K562 (cell line): ENCODE measurements at regions not wholly inside any gene's neighbourhood (a gene's known extent, or its start where the extent isn't known, plus 50 kb on each side); places are given as distances from the start of the nearest gene placed in this dataset.

Source experiments
- ATAC-seq: fragments of 200-7000 bp; cut with Tn5 transposase; 3 replicates; pipeline ENCODE4 v1.9.1; 2020; ENCODE audit warnings: moderate library complexity
- BruUV-seq: library from RNA; stranded (reverse); fragments of 400-500 nt; replicated peaks from 2 replicates; lab custom pipeline; 2021; lab: Mats Ljungman, UMichigan
- CTCF ChIA-PET: fragments of 300-600 bp; formaldehyde crosslinking; extraction: SDS; loops from one replicate; lab custom pipeline; 2021; ENCODE audit warnings: low intra/inter-chr PET ratio; lab: Yijun Ruan, JAX
- POLR2A ChIA-PET: fragments of 300-600, 350-650 bp; sonication (Branson Sonifier 250); formaldehyde crosslinking; extraction: SDS; loops from one replicate; lab custom pipeline; 2021; ENCODE audit warnings: antibody characterized with exemption, inconsistent platforms; lab: Yijun Ruan, JAX
- DNase-seq, 4 experiments: peaks; one replicate each; pipeline versions ENCODE4 v3.0.0 to v3.0.0-alpha.2; 2011 to 2018; ENCODE audit warnings: low spot score in 3 of 4, mixed read lengths in 3 of 4; ENCODE audit errors: extremely low read depth in 1 of 4
- FAIRE-seq: peaks from 2 replicates; lab custom pipeline; 2011; peaks lifted over from hg19 to GRCh38; lab: Jason Lieb, UNC
- H2AFZ ChIP-seq: 2 replicates; pipeline ENCODE4 v1.6.0; 2011; ENCODE audit warnings: low read depth, low read length, control low read depth, inconsistent platforms
- H3K27ac ChIP-seq: fragments of 200-600 bp; 3 replicates; pipeline ENCODE4 v1.8.0; 2011; ENCODE audit warnings: low read depth, mild to moderate bottlenecking, control low read depth, inconsistent platforms, low read length, moderate library complexity, mixed read lengths; ENCODE audit errors: extremely low read depth
- H3K27me3 ChIP-seq, 2 experiments: fragments of 300-600 bp in 1 of 2; 2 replicates in 1 of 2; 3 replicates in 1 of 2; pipeline versions ENCODE4 v1.6.0 to v1.8.0; 2011; ENCODE audit warnings: inconsistent platforms in 2 of 2, low read length in 2 of 2, mild to moderate bottlenecking in 1 of 2, mixed read lengths in 1 of 2, moderate library complexity in 1 of 2; ENCODE audit not compliant: control insufficient read depth in 2 of 2, insufficient read depth in 2 of 2
- H3K36me3 ChIP-seq: fragments of 300-600 bp; 3 replicates; pipeline ENCODE4 v1.8.0; 2011; ENCODE audit warnings: mild to moderate bottlenecking, low read length, inconsistent platforms; ENCODE audit not compliant: control insufficient read depth, insufficient read depth
- H3K4me1 ChIP-seq, 2 experiments: fragments of 200-600 bp in 1 of 2; replicated peaks in 1 of 2; 2 replicates in 1 of 2; 3 replicates in 1 of 2; pipeline versions ENCODE4 v1.5.1 to v1.8.0; 2011; ENCODE audit warnings: inconsistent platforms in 2 of 2, low read length in 2 of 2, mild to moderate bottlenecking in 1 of 2, mixed read lengths in 1 of 2, moderate library complexity in 1 of 2; ENCODE audit not compliant: control insufficient read depth in 2 of 2, insufficient read depth in 2 of 2
- H3K4me2 ChIP-seq: 2 replicates; pipeline ENCODE4 v1.6.1; 2011; ENCODE audit warnings: low read length, control low read depth, inconsistent platforms, mixed read lengths; ENCODE audit not compliant: insufficient read depth
- H3K4me3 ChIP-seq: fragments of 200-600 bp; sonication (generic), shearing (Covaris generic); 2 replicates; pipeline ENCODE4 v1.5.1; 2016; ENCODE audit warnings: control low read depth, inconsistent platforms
- H3K79me2 ChIP-seq: fragments of 200-600 bp; 3 replicates; pipeline ENCODE4 v1.8.0; 2011; ENCODE audit warnings: low read length, inconsistent platforms; ENCODE audit not compliant: control insufficient read depth, insufficient read depth
- H3K9ac ChIP-seq, 2 experiments: 2 replicates each; pipeline versions ENCODE4 v1.6.0 to v1.6.1; 2011; ENCODE audit warnings: low read depth in 2 of 2, low read length in 2 of 2, control low read depth in 1 of 2, inconsistent platforms in 1 of 2, mild to moderate bottlenecking in 1 of 2, mixed read lengths in 1 of 2; ENCODE audit not compliant: insufficient read depth in 1 of 2
- H3K9me1 ChIP-seq: one replicate; pipeline ENCODE4 v1.6.0; 2011; ENCODE audit warnings: inconsistent platforms, mild to moderate bottlenecking, low read length, moderate library complexity; ENCODE audit not compliant: control insufficient read depth, insufficient read depth
- H3K9me3 ChIP-seq: replicated peaks from 2 replicates; pipeline ENCODE4 v1.5.1; 2011; ENCODE audit warnings: low read depth, low read length, inconsistent platforms; ENCODE audit not compliant: control insufficient read depth, insufficient read depth
- H4K20me1 ChIP-seq: replicated peaks from 2 replicates; pipeline ENCODE4 v1.6.1; 2011; ENCODE audit warnings: low read length, inconsistent platforms, mixed read lengths; ENCODE audit not compliant: control insufficient read depth, insufficient read depth
- EGR1 ChIP-seq: fragments of 450-650 bp; conservative IDR thresholded peaks from 2 replicates; pipeline ENCODE4 v1.6.1; 2017; ENCODE audit warnings: mild to moderate bottlenecking
- ETV1 ChIP-seq: fragments of 450-650 bp; conservative IDR thresholded peaks from 2 replicates; pipeline ENCODE4 v1.6.1; 2016; ENCODE audit warnings: missing genetic modification characterization, control low read depth, low read depth, missing compliant biosample characterization
- HLTF ChIP-seq: fragments of 450-650 bp; IDR thresholded peaks from 2 replicates; pipeline ENCODE4 v1.6.1; 2016
- MEIS2 ChIP-seq: fragments of 450-650 bp; IDR thresholded peaks from 2 replicates; pipeline ENCODE4 v1.6.1; 2014; ENCODE audit warnings: mild to moderate bottlenecking; ENCODE audit not compliant: partially characterized antibody
- MYC ChIP-seq, 2 experiments: fragments of 250-450 bp in 1 of 2; sonication (Bioruptor Pico) in 1 of 2; IDR thresholded peaks; 2 replicates each; pipeline versions ENCODE4 v1.5.1 to v1.6.1; 2012 to 2021; ENCODE audit warnings: low read depth in 2 of 2, borderline replicate concordance in 1 of 2, improper control_type of control experiment in 1 of 2, low read length in 1 of 2, mild to moderate bottlenecking in 1 of 2, moderate library complexity in 1 of 2
- NFE2 ChIP-seq: IDR thresholded peaks from 2 replicates; pipeline ENCODE4 v1.6.1; 2014; ENCODE audit warnings: antibody characterized with exemption, low read depth
- NR2C2 ChIP-seq, 2 experiments: fragments of 200-800 bp in 1 of 2; sonication (Bioruptor generic) in 1 of 2; sonication (generic) in 1 of 2; formaldehyde crosslinking in 1 of 2; IDR thresholded peaks; 2 replicates each; pipeline versions ENCODE4 v1.6.1 to v1.8.0; 2016 to 2022; ENCODE audit warnings: mild to moderate bottlenecking in 1 of 2, missing compliant biosample characterization in 1 of 2, missing genetic modification characterization in 1 of 2, missing genetic modification reagents in 1 of 2
- OTX1 ChIP-seq: fragments of 450-650 bp; formaldehyde crosslinking; IDR thresholded peaks from 2 replicates; pipeline ENCODE4 v1.4.0; 2022; ENCODE audit warnings: mild to moderate bottlenecking
- PHF20 ChIP-seq: fragments of 450-650 bp; IDR thresholded peaks from 2 replicates; pipeline ENCODE4 v1.6.1; 2018; ENCODE audit not compliant: partially characterized antibody
- RBFOX2 ChIP-seq: fragments of 200-400 bp; formaldehyde crosslinking; IDR thresholded peaks from 2 replicates; pipeline ENCODE4 v1.6.1; 2017; ENCODE audit warnings: low read depth, mild to moderate bottlenecking, low read length, moderate library complexity
- SIRT6 ChIP-seq: IDR thresholded peaks from one replicate; pipeline ENCODE4 v1.6.1; 2012; ENCODE audit warnings: low read depth, mild to moderate bottlenecking, control low read depth, inconsistent platforms, low read length, moderate library complexity
- ZFX ChIP-seq: sonication (generic); formaldehyde crosslinking; IDR thresholded peaks from 2 replicates; pipeline ENCODE4 v1.8.0; 2022; ENCODE audit warnings: mild to moderate bottlenecking, missing genetic modification reagents, moderate library complexity
- ZNF175 ChIP-seq: fragments of 200-800 bp; sonication (Bioruptor generic); IDR thresholded peaks from 2 replicates; pipeline ENCODE4 v1.6.1; 2016; ENCODE audit warnings: low read depth, mild to moderate bottlenecking, missing genetic modification characterization, missing compliant biosample characterization
- ZNF197 ChIP-seq: fragments of 200-800 bp; sonication (Bioruptor generic); IDR thresholded peaks from 2 replicates; pipeline ENCODE4 v1.6.1; 2016; ENCODE audit warnings: low read depth, missing genetic modification characterization, missing compliant biosample characterization
- ZNF263 ChIP-seq: sonication (generic); formaldehyde crosslinking; IDR thresholded peaks from 2 replicates; pipeline ENCODE4 v1.8.0; 2022; ENCODE audit warnings: mild to moderate bottlenecking, missing genetic modification reagents, borderline replicate concordance
- WGBS: fragments of 100-300 bp; shearing (Covaris generic); methylation state at CpG from one replicate; pipeline ENCODE4 v1.1.6; 2016; ENCODE audit warnings: low coverage, mixed read lengths; ENCODE audit not compliant: insufficient coverage; ENCODE audit errors: missing lambda C conversion rate; 5-methylcytosine and 5-hydroxymethylcytosine counted together
- in situ Hi-C: fragments of 300-500 bp; cut with MboI; formaldehyde crosslinking; loops from 4 replicates; pipeline ENCODE4 v1.15.0; 2018; ENCODE audit warnings: inconsistent platforms, mixed read lengths
- intact Hi-C: fragments of 100-400 bp; cut with micrococcal nuclease; formaldehyde crosslinking; loops from 2 replicates; pipeline ENCODE4 v1.14.2; 2022
- TF ChIP-seq, protein P1 (sequence below): fragments of 450-650 bp; formaldehyde crosslinking; IDR thresholded peaks from 2 replicates; pipeline ENCODE4 v1.4.0; 2020; ENCODE audit warnings: mild to moderate bottlenecking, moderate library complexity
- TF ChIP-seq, protein P2 (sequence below): fragments of 450-650 bp; IDR thresholded peaks from 2 replicates; pipeline ENCODE4 v1.6.1; 2017; ENCODE audit warnings: antibody characterized with exemption, mild to moderate bottlenecking

DNA sequence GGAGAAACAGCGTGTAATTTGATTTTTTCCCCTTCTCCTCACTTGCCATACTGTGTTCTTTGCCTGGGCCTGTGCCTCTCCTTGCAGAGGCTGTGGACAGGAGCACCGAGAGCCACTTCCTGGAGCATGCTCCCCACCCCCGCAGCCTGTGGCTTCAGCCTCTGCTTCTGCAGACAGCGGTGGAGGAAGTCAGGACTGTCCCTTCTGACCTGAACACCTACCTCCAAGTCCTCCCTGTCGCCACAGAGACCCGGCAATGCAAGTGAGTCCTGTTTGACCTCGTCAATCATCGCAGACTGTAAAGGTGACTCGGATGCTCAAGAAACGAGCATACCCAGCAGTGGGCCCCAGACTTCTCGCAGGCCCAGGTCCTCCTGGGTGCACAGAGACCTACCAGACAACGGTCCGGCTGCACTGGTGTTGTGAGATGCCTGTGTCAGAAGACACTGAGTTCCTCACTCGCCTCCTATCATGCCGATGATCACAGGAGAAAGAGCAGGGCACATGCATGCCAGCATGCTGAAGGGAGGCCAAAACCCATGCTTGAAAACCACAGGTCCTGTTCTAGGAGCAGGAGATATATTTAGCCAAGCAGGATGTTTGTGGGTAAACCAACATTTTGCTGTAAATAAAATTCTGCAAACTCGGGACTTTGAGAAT lies 198.8 kb downstream of the AUH start:
- Histone ChIP-seq H3K79me2 (no peaks in the 10 kb centered on the region), H2AFZ (peak overlapping the region; percentile 90), H3K4me3 (no peak overlapping the region), H3K27me3 (no peaks in the 10 kb centered on the region), H4K20me1 (no peaks in the 10 kb centered on the region), H3K9me1 (no peaks in the 10 kb centered on the region), H3K36me3 (no peaks in the 10 kb centered on the region), H3K27ac (peak overlapping the region; percentile 30; the same call in 2 of the 3 replicates), H3K9me3 (no peaks in the 10 kb centered on the region), H3K4me1 (peaks cover 33 to 38% of the 10 kb centered on the region in 2 experiments), H3K4me2 (peak overlapping the region; percentile 34), H3K9ac (peak overlapping the region in 1 of 2 experiments; percentile 77; a peak in 2 of 4 replicates)
- no TSS peak for BruUV-seq
- ChIA-PET POLR2A (no interaction called here), CTCF (no interaction called here)
- FAIRE-seq (peak; percentile 79), DNase-seq (peak; percentile 33 to 76 (median 44)), ATAC-seq (peak; percentile 68)
- intact Hi-C loops, result loop anchor here (10.0 kb wide), 1 partner anchor 262 kb away; the partner anchor contains the start of gene NFIL3
- in situ Hi-C loops, result no loop called here
- 39% methylated on average over 14 of the region's 16 CpGs for WGBS
- TF ChIP-seq ZFX (peak; percentile 54), PHF20 (peak; percentile 36), NFE2 (no peak), ETV1 (tag) (peak; percentile 56), RBFOX2 (0 out of 2 replicates have a peak, but pooled peaks have one; percentile 26), HLTF (no peak), MEIS2 (peak; percentile 57), ZNF197 (CRISPR knock-in tag) (0 out of 2 replicates have a peak, but pooled peaks have one; percentile 36), ZNF175 (CRISPR knock-in tag) (peak; percentile 68; the same call in 1 of the 2 replicates), ZNF263 (CRISPR knock-in tag) (peak; percentile 94), OTX1 (CRISPR knock-in tag) (no peak), NR2C2 (CRISPR knock-in tag; IDR thresholded peaks at IDR 0.05) (no peak), NR2C2 (tag; IDR thresholded peaks at IDR 0.05) (peak; percentile 50; the same call in 1 of the 2 replicates), MYC (IDR thresholded peaks at IDR 0.05; ENCODE audit: low read depth, low read length) (no peak), MYC (CRISPR knock-in tag; IDR thresholded peaks at IDR 0.05; ENCODE audit: borderline replicate concordance, low read depth) (no peak), SIRT6 (no peak), EGR1 (peak; percentile 86)
- TF ChIP-seq, protein P1, sequence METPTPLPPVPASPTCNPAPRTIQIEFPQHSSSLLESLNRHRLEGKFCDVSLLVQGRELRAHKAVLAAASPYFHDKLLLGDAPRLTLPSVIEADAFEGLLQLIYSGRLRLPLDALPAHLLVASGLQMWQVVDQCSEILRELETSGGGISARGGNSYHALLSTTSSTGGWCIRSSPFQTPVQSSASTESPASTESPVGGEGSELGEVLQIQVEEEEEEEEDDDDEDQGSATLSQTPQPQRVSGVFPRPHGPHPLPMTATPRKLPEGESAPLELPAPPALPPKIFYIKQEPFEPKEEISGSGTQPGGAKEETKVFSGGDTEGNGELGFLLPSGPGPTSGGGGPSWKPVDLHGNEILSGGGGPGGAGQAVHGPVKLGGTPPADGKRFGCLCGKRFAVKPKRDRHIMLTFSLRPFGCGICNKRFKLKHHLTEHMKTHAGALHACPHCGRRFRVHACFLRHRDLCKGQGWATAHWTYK (CRISPR knock-in tag), result 0 out of 2 replicates have a peak, but pooled peaks have one; percentile 29
- TF ChIP-seq, protein P2, sequence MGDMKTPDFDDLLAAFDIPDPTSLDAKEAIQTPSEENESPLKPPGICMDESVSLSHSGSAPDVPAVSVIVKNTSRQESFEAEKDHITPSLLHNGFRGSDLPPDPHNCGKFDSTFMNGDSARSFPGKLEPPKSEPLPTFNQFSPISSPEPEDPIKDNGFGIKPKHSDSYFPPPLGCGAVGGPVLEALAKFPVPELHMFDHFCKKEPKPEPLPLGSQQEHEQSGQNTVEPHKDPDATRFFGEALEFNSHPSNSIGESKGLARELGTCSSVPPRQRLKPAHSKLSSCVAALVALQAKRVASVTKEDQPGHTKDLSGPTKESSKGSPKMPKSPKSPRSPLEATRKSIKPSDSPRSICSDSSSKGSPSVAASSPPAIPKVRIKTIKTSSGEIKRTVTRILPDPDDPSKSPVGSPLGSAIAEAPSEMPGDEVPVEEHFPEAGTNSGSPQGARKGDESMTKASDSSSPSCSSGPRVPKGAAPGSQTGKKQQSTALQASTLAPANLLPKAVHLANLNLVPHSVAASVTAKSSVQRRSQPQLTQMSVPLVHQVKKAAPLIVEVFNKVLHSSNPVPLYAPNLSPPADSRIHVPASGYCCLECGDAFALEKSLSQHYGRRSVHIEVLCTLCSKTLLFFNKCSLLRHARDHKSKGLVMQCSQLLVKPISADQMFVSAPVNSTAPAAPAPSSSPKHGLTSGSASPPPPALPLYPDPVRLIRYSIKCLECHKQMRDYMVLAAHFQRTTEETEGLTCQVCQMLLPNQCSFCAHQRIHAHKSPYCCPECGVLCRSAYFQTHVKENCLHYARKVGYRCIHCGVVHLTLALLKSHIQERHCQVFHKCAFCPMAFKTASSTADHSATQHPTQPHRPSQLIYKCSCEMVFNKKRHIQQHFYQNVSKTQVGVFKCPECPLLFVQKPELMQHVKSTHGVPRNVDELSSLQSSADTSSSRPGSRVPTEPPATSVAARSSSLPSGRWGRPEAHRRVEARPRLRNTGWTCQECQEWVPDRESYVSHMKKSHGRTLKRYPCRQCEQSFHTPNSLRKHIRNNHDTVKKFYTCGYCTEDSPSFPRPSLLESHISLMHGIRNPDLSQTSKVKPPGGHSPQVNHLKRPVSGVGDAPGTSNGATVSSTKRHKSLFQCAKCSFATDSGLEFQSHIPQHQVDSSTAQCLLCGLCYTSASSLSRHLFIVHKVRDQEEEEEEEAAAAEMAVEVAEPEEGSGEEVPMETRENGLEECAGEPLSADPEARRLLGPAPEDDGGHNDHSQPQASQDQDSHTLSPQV, result peak; percentile 78
